ENCODE measurements at regions not wholly inside any gene's neighbourhood (a gene's known extent, or its start where the extent isn't known, plus 50 kb on each side); places are given as distances from the start of the nearest gene placed in this dataset.

DNA sequence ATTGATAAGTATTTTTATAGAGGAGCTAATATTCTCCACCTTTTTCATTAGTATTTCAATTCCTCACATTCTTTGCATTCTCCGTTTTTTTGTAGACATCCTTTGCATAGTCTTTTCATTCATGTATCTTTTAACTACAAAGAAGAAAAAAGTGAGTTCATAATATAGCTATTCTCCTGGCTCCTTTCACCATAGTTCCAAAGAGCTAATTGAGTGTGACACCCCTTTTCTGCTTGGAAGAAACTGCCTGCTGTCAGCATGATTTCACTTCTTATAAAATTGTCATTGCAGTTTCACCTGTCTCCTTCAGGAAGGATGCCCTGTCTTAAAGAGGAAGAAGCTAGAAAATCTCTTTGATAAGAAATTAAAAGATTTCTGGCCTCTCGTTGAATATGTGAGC is 991.1 kb downstream of the KCNT2 start:
- no peak for DNase-seq

DNA sequence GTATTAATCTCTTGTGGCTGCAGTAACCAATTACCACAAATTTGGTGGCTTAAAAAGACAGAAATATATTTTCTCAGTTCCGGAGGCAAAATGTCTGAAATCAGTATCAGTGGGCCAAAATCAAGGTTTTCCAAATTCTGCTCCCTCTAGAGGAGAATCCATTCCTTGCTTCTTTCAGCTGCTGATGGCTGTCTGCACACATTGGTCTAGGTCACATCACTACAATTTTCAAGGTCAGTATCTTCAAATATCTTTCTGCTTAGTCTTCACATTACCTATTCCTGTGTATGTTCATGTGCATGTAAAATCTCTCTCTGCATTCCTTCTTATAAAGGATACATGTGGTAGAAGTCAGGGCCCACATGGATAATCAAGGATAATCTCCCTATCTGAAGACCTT is 999.4 kb downstream of the KCNT2 start:
- no peak for DNase-seq

DNA sequence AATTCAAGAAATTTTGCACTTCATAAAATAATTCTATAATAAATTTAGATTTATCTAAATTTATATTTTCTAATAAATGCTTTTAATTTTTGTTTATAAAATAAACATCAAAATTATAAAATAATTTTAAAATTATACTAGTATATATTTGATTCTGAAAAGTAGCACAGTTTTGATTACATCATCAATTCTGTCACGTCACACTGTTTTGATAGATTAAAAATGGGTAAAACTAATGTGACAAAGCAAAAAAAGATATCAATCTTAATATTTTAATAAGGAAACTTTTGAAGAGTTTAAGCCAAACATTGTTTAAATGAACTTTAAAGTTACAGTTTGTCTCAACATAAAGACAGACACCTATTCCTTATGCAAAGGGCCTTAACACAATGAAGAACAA is 1001.8 kb downstream of the KCNT2 start:
- DNase-seq, result no peak

DNA sequence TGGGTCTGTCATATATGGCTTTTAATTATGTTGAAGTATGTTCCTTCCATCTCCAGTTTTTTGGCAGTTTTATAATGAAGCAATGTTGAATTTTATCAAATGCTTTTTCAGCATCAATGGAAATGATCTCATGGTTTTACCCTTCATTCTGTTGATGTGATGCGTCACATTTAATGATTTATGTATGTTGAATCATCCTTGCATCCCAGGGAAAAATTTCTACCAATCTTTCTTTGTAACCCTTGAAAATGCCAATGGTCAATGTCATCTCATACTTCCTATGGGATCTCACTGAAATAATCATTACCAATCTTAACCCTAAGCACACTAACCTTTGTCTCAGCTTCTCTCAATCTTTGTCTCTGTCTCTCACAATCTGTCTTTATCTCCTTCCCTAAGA is 1004.0 kb downstream of the KCNT2 start:
- no peak for DNase-seq

DNA sequence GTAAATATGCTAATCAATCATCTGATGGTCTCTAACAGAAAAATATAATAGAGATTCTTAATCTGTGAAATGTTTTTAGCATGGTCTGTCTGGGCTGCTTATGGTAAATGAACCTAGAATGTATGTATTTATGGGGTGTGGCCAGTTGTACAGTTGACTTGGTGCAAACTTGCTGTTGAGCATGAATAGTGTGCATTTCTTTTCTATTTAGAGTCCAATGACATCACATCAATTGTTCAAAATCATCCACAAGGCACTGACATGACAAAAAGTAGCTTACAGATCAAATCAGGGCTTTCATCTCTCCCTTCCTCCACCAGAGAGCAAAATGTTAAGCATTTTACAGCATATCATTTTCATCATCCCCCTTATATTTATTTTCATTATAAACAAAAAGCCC is 1010.3 kb downstream of the KCNT2 start:
- DNase-seq, result no peak

DNA sequence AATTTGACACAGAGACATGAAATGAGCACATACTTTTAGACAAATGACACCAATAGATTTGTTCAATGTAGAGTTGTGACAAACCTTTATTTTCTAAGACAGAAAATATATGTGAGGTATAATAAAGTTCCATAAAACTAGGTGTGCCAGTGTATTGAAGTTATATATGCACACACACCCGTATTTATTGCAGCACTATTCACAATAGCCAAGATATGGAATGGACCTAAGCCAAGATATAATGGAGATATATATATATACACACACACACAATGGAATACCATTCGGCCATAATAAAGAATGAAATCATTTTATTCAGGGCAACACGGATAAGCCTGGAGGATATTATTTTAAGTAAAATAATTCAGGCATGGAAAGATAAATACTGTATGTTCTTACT is 1013.5 kb downstream of the KCNT2 start:
- DNase-seq, result no peak

DNA sequence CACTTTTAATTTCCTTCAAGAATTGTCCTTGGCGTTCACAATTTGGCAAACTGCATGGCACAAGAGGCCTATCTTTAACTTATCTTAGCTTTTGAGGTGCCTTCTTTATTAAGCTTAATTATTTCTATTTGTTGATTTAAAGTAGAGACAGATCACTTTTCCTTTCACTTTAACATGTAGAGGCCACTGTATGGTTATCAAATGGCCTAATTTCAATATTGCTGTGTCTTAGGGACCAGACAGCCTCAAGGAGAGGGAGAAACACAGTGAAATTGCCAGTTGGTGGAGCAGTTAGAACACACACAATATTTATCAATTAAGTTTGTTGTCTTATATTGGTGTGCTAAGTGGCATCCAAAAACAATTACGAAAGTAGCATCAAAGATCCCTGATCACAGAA is 1013.9 kb downstream of the KCNT2 start:
- DNase-seq, result no peak

DNA sequence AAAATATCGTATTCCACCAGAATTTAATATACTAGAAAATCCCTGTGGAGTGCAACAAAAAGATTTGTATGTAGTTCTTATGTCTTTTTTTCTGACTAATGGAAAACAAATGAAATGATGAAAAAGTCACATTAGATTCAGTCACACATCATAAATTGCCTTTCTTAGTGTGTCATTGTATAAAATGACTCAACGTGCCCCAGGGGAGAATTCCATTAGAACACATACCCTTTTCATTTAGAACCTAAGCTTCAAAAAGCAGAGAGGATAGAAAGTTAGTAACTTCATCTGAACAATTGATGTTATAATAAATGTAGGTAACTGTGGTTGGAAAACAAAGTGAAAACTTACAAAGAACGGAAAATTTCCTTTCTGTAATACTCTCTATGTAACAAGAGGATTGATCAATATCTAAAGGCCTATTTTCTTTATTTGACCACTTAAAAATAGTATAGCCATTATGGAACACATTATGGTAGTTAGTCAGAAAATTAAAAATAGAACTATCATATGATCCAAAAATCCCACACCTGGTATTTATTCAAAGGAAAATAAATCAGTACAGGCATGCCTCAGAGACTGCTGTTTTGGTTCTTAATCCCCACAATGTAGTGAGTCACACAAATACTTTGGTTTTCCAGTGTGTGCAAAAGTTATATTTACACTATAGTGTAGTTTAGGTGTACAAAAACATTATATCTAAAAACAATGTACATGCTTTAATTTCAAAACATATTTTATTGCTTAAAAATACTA is 1016.1 kb downstream of the KCNT2 start:
- no peak for DNase-seq

DNA sequence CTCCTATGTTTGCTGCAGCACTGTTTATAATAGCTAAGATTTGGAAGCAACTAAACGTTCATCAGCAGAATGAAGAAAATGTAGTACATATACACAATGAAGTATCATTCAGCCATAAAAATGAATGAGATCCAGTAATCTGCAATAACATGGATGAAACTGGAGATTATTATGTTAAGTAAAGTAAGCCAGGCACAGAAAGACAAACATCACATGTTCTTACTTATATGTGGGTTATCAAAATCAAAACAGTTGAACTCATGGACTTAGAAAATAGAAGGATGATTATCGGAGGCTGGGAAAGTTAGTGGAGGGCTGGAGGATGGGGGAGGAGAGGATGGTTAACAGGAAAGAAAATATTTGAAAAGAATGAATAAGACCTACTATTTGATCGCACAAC is 1017.6 kb downstream of the KCNT2 start:
- DNase-seq, result no peak

DNA sequence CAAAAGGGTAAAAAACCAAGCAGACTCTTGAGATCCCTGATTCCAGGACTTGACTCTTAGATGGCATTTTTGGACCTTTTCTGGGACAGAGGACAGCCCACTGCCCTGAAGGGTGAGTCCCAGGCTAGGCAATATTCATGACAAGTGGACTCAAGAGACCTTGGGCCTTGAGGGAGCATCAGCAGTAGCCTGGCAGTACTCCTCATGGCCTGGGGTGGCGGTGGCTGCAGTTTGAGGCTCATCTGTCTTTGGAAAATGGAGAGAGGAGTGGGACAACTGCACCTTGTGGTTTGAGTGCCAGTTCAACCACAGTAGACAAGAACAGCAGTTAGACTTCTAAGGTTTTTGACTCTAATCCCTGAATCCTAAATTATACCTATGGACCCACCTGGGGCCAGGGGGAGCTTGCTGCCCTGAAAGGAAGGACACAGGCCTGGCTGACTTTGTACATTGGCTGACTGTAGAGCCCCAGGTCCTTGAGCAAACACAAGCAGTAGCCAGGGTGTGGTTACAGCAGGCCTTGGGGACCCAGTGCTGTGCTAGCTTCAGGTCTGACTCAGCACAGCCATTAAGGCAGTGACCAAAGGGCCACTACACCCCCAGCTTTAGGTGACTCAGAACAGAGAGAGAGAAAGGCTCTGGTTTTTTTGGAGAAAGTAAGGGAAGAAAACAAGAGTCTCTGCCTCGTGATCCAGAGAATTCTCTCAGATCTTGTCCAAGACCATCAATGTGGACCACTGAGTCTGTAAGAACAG is 1023.2 kb downstream of the KCNT2 start:
- no peak for DNase-seq

DNA sequence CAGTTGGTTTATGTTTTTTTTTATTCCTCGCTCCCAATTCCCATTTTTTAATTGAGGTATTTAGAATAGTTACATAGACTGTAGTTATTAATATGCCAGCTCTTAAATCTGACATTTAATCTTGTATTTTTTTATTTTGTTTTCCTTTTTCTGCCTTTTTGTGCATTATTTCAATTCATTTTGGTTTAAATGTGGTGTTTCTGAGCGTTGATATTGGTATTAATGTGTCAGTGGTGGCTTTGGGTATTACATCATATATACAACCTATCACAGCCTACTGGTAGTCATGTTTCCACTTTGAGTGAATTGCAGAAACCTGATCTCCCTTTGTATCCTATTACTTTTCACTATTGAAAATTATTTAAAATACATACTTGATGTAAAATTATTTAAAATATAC is 1027.3 kb downstream of the KCNT2 start:
- no peak for DNase-seq

DNA sequence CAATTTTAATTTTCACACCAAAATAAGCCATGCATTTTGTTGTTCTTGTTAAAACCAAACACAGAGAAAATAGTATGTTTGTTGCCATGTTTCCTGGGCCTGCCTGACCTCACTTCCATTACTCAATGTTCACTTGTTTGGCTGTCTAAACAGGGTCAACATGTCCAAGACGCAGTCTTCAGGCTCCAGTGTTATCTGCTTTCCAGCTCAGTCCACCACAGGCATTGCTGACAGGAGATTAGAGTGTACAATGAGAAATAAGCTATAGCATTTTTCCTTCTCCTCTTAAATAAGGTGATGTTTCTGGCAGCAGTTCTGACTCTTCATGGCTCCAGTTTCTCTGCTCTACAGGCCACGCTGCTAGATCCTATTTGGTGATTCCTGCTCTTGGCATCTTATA is 1030.5 kb downstream of the KCNT2 start:
- no peak for DNase-seq

DNA sequence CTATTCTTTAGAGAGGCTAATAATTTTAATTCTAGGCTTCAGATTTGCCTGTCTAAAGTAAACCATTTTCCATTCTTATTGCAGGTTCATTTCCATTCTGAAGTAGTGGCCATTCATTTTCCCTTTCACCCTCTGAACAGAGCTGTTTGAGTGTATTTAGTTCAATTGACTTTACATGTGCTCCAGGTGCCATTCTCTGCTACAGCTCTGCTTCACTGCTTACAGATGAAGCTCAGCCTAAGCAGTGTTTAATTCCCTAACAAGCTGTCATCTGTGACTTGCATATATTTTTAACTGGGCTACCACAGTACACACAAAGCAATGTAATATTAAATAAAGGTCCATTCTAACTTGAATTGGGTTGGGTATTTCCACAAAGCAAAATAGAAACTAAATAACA is 1031.6 kb downstream of the KCNT2 start:
- DNase-seq, result no peak

DNA sequence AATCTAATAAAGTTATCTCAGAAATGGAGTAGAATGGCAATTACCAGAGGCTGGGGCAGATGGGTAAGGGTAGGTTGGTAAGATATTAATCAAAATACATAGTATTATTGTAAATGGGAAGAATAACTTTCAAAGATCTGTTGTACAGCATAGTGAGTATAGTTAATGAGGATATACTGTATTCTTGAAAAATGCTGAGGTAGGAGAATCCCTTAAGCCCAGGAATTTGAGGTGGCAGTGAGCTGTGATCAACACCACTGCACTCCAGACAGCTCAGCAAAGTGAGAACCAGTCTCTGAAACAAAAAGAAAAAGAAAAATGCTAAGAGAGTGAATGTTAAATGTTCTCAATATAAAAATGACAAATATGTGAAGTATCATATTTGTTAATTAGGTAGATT is 1033.7 kb downstream of the KCNT2 start:
- no peak for DNase-seq

DNA sequence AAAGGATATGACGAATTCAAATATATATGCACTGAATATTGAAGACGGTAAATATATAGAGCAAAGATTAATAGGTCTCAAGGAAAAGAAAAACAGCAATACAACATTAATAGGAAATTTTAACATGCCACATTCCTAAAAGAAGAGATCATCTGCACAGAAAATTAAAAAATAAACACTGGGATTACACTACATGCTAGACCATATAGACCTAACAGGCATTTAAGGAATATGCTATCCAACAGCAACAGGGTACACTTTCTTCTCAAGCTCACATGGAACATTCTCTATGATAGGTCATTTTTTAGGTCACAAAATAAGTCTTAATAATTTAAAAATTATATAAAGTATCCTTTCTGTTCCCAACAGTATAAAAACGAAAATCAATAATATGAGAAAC is 1038.3 kb downstream of the KCNT2 start:
- no peak for DNase-seq

DNA sequence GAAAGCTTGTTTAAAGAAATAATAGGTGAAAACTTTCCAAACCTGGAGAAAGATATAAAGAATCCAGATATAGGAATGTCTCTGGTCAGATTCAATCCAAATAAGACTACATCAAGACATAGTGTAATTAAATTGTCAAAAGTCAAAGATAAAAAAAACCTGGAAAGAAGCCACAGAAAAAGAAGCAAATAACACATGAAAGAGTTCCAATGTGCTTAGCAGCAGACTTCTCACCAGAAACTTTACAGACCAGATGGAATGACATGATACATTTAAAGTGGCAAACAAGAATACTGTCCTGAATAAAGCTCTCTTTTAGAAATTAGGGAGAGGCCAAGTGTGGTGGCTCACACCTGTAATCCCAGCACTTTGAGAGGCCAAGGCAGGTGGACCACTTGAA is 1039.9 kb downstream of the KCNT2 start:
- no peak for DNase-seq

DNA sequence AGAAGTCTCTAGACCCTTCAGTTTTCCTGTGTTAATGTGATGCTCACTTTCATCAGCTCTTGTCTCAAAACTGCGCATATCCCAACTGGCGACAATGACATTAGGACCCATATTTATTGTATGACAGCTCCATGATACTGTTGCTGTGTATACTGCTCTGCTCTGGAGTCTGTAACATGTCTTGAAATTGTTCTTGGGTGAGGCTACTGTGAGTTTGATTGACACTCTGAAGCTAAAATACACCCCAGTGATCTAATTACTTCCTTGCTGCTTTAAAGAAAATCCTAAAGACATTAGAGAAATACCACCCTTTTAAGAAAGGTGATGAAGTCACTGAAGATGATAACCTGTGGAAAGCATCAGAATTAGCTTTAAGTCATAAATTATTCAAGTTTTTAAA is 1046.2 kb downstream of the KCNT2 start:
- DNase-seq, result no peak

DNA sequence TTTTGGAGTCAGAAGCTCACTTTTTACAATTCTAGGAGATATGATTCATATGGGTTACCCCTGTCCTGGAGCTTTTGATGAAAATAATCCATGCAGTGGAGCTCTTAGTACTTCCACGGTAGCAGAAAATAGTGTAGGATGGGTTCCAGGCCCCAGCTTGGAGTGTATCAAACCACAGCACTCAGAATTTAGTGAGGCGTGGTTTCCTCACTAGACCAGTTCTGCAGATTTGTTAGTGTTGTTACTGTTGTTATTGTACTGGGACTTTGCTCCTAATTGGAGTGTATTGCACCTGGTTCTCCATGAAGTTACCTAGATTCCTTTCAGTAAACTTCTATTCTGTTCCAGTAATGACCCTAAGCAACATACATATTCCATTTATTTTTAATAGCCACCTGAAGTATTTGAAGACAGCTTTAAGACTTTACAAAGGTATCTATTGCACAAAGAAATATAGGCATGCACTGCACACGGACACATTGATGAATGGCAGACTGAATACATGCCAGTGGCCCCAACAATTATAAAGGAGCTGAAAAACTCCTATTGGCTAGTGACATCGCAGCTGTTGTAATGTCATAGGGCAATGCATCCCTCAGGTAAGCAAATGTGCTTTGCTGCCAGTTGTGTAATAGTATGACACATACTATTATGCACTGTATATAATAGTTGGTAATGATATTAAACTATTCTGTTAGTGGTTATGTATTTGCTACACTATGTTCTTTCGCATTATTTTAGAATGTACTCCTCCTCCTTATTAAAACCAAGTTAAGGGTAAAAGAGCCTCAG is 1058.0 kb downstream of the KCNT2 start:
- DNase-seq, result no peak

DNA sequence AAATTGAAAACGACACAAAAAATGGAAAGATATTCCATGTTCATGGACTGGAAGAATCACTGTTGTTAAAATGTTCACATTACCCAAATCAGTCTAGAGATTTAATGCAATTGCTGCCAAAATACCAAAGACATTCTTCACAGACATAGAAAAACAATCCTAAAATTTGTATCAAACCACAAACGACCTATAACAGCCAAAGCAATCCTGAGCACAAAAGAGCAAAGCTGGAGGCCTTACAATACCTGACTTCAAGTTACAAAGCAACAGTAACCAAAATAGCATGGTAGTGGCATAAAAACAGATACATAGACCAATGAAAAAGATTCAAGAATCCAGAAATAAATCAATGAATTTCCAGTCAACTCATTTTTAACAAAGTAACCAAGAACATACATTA is 1077.3 kb downstream of the KCNT2 start:
- DNase-seq, result no peak

DNA sequence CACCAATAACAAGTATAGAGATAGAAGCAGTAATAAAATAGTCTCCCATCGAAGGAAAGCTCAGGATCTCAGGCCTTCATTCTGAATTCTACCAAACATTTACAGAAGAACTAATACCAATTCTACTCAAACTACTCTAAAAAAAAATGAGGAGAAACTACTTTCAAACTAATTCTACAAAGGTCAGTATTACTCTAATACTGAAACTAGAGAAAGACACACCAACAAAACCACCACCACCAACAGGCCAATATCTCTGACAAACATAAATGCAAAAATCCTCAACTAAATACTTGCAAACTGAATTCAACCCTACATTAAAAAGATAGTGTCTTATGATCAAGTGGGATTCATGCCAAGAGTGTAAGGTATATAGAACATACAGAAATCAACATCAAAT is 1078.4 kb downstream of the KCNT2 start:
- DNase-seq, result no peak

DNA sequence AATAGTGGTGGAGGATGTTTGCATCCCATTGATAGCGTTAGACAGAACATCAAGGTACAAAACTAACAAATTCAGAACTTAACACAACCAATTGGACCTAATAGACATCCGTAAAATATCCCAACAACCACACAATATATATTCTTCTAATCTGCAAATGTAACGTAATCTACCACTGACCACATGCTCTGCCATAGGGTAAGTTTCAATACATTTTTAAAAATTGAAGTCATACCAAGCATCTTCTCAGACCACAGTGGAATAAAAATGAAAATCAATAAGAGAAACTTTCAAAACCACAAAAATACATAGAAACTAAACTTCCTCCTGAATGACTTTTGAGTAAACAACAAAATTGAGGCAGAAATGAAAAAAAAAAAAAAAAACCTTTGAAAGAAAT is 1087.5 kb downstream of the KCNT2 start:
- DNase-seq, result no peak

DNA sequence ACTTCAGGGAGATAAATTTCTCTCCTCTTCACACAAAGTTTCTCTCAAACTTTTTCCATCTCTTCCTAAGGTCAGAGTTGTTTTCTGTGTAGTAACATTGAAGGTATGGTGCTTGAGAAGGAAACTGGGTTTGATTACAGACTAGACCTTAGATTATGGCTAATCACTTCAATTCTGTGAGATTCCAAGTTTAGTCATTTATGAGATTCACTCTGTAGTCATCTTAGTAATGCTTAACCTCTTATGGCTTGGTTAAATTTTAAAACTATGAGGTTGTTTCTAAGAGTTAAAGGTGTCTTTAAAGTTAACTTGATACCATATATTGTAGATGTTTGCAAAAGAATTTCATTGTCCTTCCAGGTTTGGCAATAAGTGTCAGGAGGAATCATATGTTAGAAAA is 1092.2 kb downstream of the KCNT2 start:
- no peak for DNase-seq

DNA sequence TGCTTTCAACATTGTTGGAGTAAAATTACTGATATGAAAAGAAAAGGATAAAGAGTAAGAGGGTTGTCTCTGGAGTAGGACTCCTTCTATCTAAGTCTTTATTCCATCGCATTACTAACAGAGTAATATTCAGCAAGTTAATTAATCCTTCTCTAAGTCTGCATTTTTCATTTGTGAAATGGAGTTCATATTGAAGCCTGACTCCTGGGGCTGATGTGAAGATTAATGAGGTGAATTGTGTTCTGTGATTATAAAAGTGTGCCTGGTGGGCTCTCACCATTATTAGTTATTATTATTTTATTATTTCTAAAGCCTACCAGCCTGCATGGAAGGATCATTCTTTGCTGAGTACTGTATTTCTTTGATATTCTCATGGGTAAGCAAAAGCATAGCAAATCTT is 1096.7 kb downstream of the KCNT2 start:
- no peak for DNase-seq

DNA sequence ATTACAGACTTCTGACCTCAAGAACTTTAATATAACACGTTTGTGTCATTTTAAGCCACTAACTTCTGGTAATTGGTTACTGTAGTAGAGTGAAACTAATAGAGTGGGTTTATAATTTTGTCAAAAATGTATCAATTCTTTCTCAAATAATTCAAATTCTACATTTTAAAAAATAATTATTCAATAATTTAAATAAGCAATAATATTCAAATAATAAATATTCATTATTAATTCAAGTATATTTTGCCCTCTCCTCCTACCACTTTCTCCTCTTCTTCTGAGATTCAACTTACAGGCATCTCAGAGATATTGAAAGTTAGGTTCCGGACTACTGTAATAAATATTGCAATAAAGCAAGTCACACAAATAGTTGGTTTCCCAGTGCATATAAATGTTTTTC is 1107.1 kb downstream of the KCNT2 start:
- DNase-seq, result no peak
